Thoracic aorta (tissue), 2 donors: ENCODE measurements at regions not wholly inside any gene's neighbourhood (a gene's known extent, or its start where the extent isn't known, plus 50 kb on each side); places are given as distances from the start of the nearest gene placed in this dataset.

Experiments used
- ATAC-seq: fragments of 150-250 bp; one replicate; pipeline ENCODE4 v1.8.0; 2017; ENCODE audit warnings: low read depth; ENCODE audit not compliant: insufficient number of reproducible peaks, low FRiP score
- DNase-seq: peaks from one replicate; pipeline ENCODE4 v3.0.0-alpha.2; 2020; ENCODE audit warnings: low spot score
- H3K27ac ChIP-seq, 2 donors: fragments of 200-600 bp; sonication (generic); 1 replicate in 1 of 2; 2 replicates in 1 of 2; pipeline ENCODE4 v1.5.1; 2016; ENCODE audit warnings: mild to moderate bottlenecking in 2 of 2, moderate library complexity in 2 of 2
- H3K27me3 ChIP-seq: fragments of 200-600 bp; sonication (generic); replicated peaks from 2 replicates; pipeline ENCODE4 v1.6.0; 2016; ENCODE audit warnings: mild to moderate bottlenecking; ENCODE audit not compliant: insufficient read depth
- H3K36me3 ChIP-seq: fragments of 200-600 bp; sonication (generic); one replicate; pipeline ENCODE4 v1.5.1; 2016
- H3K4me1 ChIP-seq, 2 donors: fragments of 200-600 bp; sonication (generic); 1 replicate in 1 of 2; 2 replicates in 1 of 2; pipeline versions ENCODE4 v1.5.1 to v1.6.0; 2016; ENCODE audit warnings: low read depth in 2 of 2, mild to moderate bottlenecking in 1 of 2; ENCODE audit not compliant: control insufficient read depth in 1 of 2
- H3K4me3 ChIP-seq: fragments of 200-600 bp; sonication (generic); 2 replicates; pipeline ENCODE4 v1.5.1; 2016; ENCODE audit warnings: mild to moderate bottlenecking
- H3K9me3 ChIP-seq: fragments of 200-600 bp; sonication (generic); 2 replicates; pipeline ENCODE4 v1.5.1; 2016
- TF ChIP-seq, protein P1 (sequence below): fragments of 200-600 bp; sonication (generic); IDR thresholded peaks from one replicate; pipeline ENCODE4 v1.5.1; 2019; ENCODE audit warnings: antibody characterized with exemption

DNA sequence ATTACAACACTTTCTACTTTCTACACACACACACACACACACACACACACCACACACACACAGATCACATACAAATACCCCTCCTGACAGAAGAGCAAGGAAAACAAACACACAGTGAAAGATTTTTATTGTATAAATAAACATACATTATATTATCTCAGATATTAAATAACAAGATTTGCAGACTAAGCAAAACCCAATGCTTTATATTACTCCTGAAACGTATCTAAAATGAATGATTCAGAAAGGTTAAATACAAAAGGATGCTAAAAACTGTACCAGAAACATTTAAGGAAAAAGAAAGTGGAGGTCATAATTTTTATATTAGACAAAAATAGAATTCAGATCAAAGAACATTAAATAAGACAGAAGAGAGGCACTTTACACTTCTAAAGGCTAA lies 208.3 kb upstream of the NPSR1 start:
- Histone ChIP-seq H3K9me3 (no peaks in the 10 kb centered on the region), H3K4me1 (no peaks in the 10 kb centered on the region), H3K27me3 (no peaks in the 10 kb centered on the region), H3K36me3 (no peaks in the 10 kb centered on the region), H3K4me3 (no peak overlapping the region), H3K27ac (no peak overlapping the region)
- ATAC-seq (no peak), DNase-seq (no peak)
- TF ChIP-seq, protein P1, sequence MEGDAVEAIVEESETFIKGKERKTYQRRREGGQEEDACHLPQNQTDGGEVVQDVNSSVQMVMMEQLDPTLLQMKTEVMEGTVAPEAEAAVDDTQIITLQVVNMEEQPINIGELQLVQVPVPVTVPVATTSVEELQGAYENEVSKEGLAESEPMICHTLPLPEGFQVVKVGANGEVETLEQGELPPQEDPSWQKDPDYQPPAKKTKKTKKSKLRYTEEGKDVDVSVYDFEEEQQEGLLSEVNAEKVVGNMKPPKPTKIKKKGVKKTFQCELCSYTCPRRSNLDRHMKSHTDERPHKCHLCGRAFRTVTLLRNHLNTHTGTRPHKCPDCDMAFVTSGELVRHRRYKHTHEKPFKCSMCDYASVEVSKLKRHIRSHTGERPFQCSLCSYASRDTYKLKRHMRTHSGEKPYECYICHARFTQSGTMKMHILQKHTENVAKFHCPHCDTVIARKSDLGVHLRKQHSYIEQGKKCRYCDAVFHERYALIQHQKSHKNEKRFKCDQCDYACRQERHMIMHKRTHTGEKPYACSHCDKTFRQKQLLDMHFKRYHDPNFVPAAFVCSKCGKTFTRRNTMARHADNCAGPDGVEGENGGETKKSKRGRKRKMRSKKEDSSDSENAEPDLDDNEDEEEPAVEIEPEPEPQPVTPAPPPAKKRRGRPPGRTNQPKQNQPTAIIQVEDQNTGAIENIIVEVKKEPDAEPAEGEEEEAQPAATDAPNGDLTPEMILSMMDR: no peak

DNA sequence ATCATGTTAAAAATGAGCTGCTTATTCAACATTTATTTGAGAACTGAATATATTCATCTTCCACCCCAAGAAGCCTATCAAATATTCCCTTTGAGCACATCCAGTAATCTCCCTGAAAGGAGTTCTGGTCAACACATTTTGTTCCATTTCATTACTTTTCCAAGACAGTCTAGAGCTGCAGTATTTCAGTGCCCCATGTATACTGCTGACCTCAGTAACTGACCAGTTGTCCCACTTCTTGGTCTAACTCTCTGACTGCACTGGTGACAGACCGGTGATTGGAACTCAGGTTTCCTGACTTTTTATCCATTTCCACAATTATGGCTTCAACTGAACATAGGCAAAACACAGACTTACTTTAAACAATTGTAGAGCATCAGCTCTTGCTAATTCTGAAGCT lies 206.8 kb upstream of the NPSR1 start:
- Histone ChIP-seq H3K27me3 (no peaks in the 10 kb centered on the region), H3K36me3 (no peaks in the 10 kb centered on the region), H3K27ac (no peak overlapping the region), H3K4me1 (no peaks in the 10 kb centered on the region), H3K9me3 (no peaks in the 10 kb centered on the region), H3K4me3 (no peak overlapping the region)
- no peak for DNase-seq
- TF ChIP-seq, protein P1: no peak
- ATAC-seq: no peak

DNA sequence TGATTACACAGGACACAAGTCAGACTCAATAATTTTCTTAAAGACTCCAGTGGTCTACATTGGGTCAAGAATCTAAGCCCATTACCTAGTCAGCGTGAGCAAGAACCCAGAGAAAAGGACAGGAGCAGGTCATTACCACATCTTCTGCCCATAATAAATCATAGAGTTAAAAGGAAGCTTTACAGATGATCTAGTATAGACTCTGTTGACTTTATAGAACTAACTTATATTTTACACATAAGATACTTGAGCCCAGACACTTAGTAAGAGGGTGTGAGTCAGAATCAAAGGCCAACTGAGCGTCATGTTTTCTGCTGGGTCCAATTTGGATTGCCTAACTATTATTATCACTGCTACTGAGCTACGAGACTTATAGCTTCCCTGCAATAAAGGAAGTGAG lies 206.1 kb upstream of the NPSR1 start:
- no peaks in the 10 kb centered on the region for H3K4me1 ChIP-seq
- DNase-seq (no peak), ATAC-seq (no peak)
- H3K36me3 ChIP-seq: no peaks in the 10 kb centered on the region
- no peak overlapping the region for H3K27ac ChIP-seq
- no peaks in the 10 kb centered on the region for H3K9me3 ChIP-seq
- no peaks in the 10 kb centered on the region for H3K27me3 ChIP-seq
- TF ChIP-seq, protein P1: no peak
- no peak overlapping the region for H3K4me3 ChIP-seq

DNA sequence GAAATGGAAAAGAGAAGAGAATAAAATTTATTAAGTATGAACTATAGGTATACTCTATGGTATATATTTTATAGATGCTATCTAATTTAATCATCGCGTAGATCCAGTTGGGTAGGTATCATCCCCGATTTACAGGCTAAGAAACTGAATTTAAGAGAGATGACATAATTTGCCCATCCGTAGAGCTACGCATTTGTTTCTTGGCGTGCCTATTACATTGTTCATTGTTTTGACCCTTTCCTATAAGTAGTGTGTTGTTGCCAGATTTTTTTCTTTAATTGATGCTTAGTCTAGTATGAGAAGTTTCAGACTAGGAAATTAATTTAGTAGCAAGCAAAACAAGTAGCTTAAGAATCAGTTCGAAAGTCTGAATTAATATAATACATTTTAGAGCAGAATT lies 205.7 kb upstream of the NPSR1 start:
- Histone ChIP-seq H3K9me3 (no peaks in the 10 kb centered on the region), H3K27me3 (no peaks in the 10 kb centered on the region), H3K4me3 (no peak overlapping the region), H3K36me3 (no peaks in the 10 kb centered on the region), H3K4me1 (no peaks in the 10 kb centered on the region), H3K27ac (no peak overlapping the region)
- TF ChIP-seq, protein P1: no peak
- DNase-seq: no peak
- ATAC-seq: no peak

DNA sequence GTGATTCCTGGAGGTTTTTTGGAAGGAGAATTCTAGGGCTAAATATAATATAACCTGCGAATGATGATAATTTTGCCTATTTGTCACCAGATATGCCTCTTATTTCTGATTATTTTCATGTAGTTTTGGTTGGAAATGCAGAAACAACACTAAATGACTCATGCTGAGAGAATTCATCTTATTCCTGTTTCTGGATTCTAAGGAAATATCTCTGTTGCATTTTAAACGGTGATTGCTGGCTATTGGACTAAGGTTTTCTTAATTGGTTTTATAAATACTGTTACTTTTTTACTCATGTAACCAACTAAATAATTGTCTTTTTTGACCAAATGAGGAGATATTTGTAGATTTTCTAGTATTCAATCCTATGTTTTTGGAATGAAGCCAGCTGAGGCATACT lies 204.9 kb upstream of the NPSR1 start:
- H3K4me1 ChIP-seq: no peaks in the 10 kb centered on the region
- TF ChIP-seq, protein P1: no peak
- ATAC-seq: no peak

More for the DNA sequence above, 204.9 kb upstream of the NPSR1 start:
- Histone ChIP-seq H3K27ac (no peak overlapping the region), H3K27me3 (no peaks in the 10 kb centered on the region), H3K36me3 (no peaks in the 10 kb centered on the region), H3K4me3 (no peak overlapping the region), H3K9me3 (no peaks in the 10 kb centered on the region)
- no peak for DNase-seq
